ENCODE measurements at regions not wholly inside any gene's neighbourhood (a gene's known extent, or its start where the extent isn't known, plus 50 kb on each side); places are given as distances from the start of the nearest gene placed in this dataset.

GRCh38 chr1:188817814-188818213 is 1659.8 kb downstream of the BRINP3 start:
- DNase-seq (no peak), ATAC-seq (ENCODE audit: poor library complexity) (no peak)
- Histone ChIP-seq H3K36me3 (ENCODE audit: insufficient read depth, low read length) (no peaks in the 10 kb centered on the region), H3K27ac (ENCODE audit: low read depth in 1 of 2, low read length in 2 of 2) (no peak overlapping the region), H3K4me1 (ENCODE audit: insufficient read depth, low read length) (no peaks in the 10 kb centered on the region), H3K4me3 (ENCODE audit: low read length) (no peak overlapping the region), H3K9me3 (ENCODE audit: control insufficient read depth in 1 of 2, insufficient read depth in 1 of 2, low read length in 2 of 2) (peaks cover 0 to 2% of the 10 kb centered on the region in 2 experiments), H3K27me3 (ENCODE audit: control insufficient read depth in 1 of 2, insufficient read depth in 2 of 2, low read length in 2 of 2) (no peaks in the 10 kb centered on the region)
- ChIA-PET POLR2A (no interaction called here), CTCF (no interaction called here)
- intact Hi-C loops (cut with DNase I, micrococcal nuclease), result no loop called here
- H3K27ac Mint-ChIP-seq, result no peak overlapping the region
- H3K27me3 Mint-ChIP-seq, result no peaks in the 10 kb centered on the region
- H3K4me3 Mint-ChIP-seq, result no peak overlapping the region
- H3K36me3 Mint-ChIP-seq (ENCODE audit: low read depth), result no peaks in the 10 kb centered on the region
- H3K9me3 Mint-ChIP-seq, result peaks cover 10% of the 10 kb centered on the region
- H3K4me1 Mint-ChIP-seq (ENCODE audit: low read depth), result no peaks in the 10 kb centered on the region
- TF ChIP-seq CTCF (IDR thresholded peaks at IDR 0.05), result no peak

- Mint-ChIP-seq H3K36me3 (ENCODE audit: low read depth) (no peaks in the 10 kb centered on the region), H3K27me3 (no peaks in the 10 kb centered on the region), H3K27ac (no peak overlapping the region), H3K4me3 (no peak overlapping the region), H3K4me1 (ENCODE audit: low read depth) (no peaks in the 10 kb centered on the region), H3K9me3 (peaks cover 4% of the 10 kb centered on the region)
- Histone ChIP-seq H3K9me3 (ENCODE audit: control insufficient read depth in 1 of 2, insufficient read depth in 1 of 2, low read length in 2 of 2) (no peaks in the 10 kb centered on the region), H3K4me1 (ENCODE audit: insufficient read depth, low read length) (no peaks in the 10 kb centered on the region), H3K4me3 (ENCODE audit: low read length) (no peak overlapping the region), H3K27ac (ENCODE audit: low read depth in 1 of 2, low read length in 2 of 2) (no peak overlapping the region), H3K36me3 (ENCODE audit: insufficient read depth, low read length) (no peaks in the 10 kb centered on the region), H3K27me3 (ENCODE audit: control insufficient read depth in 1 of 2, insufficient read depth in 2 of 2, low read length in 2 of 2) (no peaks in the 10 kb centered on the region)
- no peak for TF ChIP-seq CTCF (IDR thresholded peaks at IDR 0.05)
- intact Hi-C loops (cut with DNase I, micrococcal nuclease), result no loop called here
- POLR2A ChIA-PET, result no interaction called here
- ATAC-seq (ENCODE audit: poor library complexity) (no peak), DNase-seq (no peak)
- CTCF ChIA-PET, result no interaction called here
Measured at GRCh38 chr1:188822248-188822647, 1655.4 kb downstream of the BRINP3 start.

- no peak for DNase-seq
- CTCF ChIA-PET, result no interaction called here
- Histone ChIP-seq H3K27ac (ENCODE audit: low read depth in 1 of 2, low read length in 2 of 2) (no peak overlapping the region), H3K36me3 (ENCODE audit: insufficient read depth, low read length) (no peaks in the 10 kb centered on the region), H3K4me3 (ENCODE audit: low read length) (no peak overlapping the region), H3K27me3 (ENCODE audit: control insufficient read depth in 1 of 2, insufficient read depth in 2 of 2, low read length in 2 of 2) (no peaks in the 10 kb centered on the region), H3K9me3 (ENCODE audit: control insufficient read depth in 1 of 2, insufficient read depth in 1 of 2, low read length in 2 of 2) (no peaks in the 10 kb centered on the region), H3K4me1 (ENCODE audit: insufficient read depth, low read length) (no peaks in the 10 kb centered on the region)
- Mint-ChIP-seq H3K36me3 (ENCODE audit: low read depth) (no peaks in the 10 kb centered on the region), H3K4me1 (ENCODE audit: low read depth) (no peaks in the 10 kb centered on the region), H3K27ac (no peak overlapping the region), H3K4me3 (no peak overlapping the region), H3K9me3 (peaks cover 3% of the 10 kb centered on the region), H3K27me3 (no peaks in the 10 kb centered on the region)
- no peak for TF ChIP-seq CTCF (IDR thresholded peaks at IDR 0.05)
- no peak for ATAC-seq (ENCODE audit: poor library complexity)
- intact Hi-C loops (cut with DNase I, micrococcal nuclease), result no loop called here
- POLR2A ChIA-PET, result no interaction called here
Measured at GRCh38 chr1:188825471-188825870, 1652.2 kb downstream of the BRINP3 start.
